NCI-H748 (cell line): ENCODE measurements at regions not wholly inside any gene's neighbourhood (a gene's known extent, or its start where the extent isn't known, plus 50 kb on each side); places are given as distances from the start of the nearest gene placed in this dataset.
A peak's percentile ranks its signal among the peaks of the same experiment; 100 is the strongest.
"Not testable (repeated sequence)": the region's sequence is repeated elsewhere in the genome, so short reads cannot be mapped to it uniquely, and the experiment has no call there.

Experiments used
- DNase-seq: peaks from one replicate; lab custom pipeline; 2025; ENCODE audit not compliant: unreplicated experiment; lab: John Stamatoyannopoulos, UW

DNA sequence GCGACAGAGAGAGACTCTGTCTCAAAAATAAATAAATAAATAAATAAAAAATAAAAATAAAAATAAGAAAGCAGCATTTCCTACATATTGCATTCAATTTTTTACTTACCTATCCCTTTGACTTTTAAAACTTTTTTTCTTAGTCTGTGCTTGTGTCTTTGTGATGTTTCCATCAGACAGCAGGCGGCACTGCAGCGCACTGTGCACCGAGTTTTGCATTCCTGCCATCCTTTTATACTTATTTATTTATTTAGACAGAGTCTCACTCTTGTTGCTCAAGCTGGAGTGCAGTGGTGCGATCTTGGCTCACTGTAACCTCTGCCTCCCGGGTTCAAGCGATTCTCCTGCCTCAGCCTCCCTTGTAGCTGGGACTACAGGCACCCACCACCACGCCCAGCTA lies 203.9 kb downstream of the SPATA31A1 start:
- DNase-seq: peak; percentile 34

DNA sequence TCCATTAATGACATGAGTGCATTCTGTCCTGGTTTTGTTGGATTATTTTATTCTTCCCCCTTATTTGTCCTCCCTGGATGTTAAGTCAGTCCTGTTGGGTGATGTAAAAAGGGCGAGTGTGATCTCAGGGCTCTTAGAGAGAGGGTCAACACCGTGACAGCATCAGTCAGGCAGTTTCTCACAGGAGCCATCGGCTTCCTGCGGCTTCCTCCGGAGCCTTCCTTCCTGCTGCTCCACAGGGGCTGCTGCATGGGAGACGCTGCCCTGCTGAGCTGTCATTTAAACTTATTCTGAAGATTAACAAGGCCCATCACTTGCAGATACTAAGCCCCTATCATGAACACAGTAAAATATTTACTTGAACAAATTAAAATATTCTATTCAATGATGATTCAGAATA lies 211.3 kb downstream of the SPATA31A1 start:
- DNase-seq: not testable (repeated sequence)

DNA sequence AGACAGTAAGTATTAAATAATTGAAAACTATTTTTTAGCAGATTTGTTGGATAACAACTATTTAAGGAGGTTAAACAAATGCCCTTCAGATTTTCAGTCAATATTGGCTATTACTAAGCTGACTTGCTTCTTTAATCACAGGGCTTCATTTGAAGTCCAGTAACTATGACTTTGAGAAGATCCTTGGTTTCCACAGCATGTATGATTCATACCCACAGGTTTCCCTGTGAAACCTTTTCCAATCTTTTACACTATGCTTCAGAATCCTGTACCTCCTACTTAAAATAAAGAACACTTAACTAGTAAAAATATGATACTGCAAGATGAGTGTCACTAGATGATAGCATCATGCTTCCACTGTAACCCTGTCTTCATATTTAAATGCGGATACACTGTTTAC lies 211.9 kb downstream of the SPATA31A1 start:
- DNase-seq: not testable (repeated sequence)

GRCh38 chr9:39568900-39569299 lies 213.4 kb downstream of the SPATA31A1 start:
- DNase-seq: not testable (repeated sequence)

- not testable (repeated sequence) for DNase-seq
These were observed 217.9 kb downstream of the SPATA31A1 start for GRCh38 chr9:39573024-39574022.

DNA sequence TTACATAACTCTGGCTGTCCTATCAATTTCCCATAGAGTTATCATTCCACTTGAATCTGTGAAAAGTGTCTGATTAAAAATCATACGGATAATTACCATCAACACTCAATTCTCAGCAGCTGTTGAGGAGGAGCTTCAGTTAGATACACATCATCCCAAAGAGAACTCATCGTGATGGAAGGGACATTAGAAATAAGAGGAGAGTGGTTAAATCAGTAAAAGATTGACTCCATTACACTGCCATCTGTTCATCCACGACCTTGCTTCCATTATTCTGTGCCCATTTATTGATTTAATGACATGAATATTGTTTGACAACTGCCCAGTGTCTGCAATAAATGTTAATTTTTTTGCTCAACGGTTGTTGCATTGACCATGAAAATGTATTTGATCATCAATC lies 223.5 kb downstream of the SPATA31A1 start:
- not testable (repeated sequence) for DNase-seq

DNA sequence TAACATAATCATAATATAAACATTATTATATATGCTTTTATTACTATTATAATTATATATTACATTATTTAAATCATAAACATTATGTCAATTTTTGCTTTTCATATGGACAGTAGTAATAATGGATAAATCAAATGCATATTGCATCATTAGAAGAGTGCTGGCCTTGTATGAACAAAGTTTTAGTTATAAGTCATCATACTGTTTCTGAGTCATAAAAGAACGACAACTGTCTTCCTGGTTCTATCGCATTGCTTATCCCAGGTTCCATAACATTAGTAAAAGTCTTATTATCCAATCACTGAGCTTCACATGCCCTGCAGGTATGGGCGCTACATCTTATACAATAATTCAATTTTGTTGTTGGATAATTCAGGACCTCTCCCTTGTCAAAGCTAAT lies 225.8 kb downstream of the SPATA31A1 start:
- DNase-seq: not testable (repeated sequence)

DNA sequence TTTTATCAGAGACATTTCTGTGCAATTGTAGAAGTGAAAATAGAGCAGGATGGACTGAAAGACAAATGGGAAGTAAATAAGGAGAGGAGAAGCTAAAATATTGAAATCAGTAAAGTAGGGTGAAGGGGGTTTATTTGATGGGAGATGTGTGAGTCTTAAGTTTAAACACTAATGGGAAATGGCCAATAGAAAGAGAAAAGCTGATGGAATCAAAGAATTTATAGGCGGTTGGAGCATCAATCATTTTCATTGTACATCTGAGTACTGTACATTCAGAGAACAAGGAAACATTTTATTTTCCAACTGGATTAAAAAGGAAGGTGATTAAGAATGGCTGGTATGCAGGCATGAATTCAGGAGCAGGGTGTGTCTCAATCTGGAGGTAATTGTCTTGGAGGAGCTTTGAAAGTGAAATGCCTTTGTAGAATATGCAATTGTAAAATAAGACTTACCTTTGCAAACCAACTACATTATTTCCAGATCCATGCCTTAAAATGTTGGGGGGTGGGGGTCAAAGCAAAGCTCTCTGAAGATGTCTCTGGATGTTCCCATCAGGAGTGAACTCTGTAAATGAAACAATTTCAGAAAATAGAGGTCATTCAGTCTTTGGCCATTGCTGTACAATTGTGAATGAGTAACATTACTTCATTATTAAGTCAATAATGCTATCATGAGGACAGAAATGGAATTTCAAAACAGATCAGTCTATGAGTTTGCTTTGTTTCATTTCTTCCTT lies 227.4 kb downstream of the SPATA31A1 start:
- DNase-seq: not testable (repeated sequence)

DNA sequence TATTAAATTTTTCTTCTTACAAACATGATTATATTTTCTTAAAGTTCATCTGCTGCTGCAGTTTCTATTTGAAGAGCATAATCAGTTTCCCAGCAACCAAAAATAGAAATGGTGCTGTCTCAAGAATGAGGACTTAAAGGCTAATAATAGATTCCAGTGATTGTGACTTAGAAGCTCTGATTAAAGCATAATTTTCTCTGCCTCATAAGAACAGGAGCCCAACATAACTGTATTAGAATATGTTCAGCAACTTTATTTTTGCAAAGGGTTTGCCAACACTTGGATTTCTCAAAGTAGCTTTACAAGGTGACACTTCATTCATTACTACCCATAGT lies 227.9 kb downstream of the SPATA31A1 start:
- not testable (repeated sequence) for DNase-seq

DNA sequence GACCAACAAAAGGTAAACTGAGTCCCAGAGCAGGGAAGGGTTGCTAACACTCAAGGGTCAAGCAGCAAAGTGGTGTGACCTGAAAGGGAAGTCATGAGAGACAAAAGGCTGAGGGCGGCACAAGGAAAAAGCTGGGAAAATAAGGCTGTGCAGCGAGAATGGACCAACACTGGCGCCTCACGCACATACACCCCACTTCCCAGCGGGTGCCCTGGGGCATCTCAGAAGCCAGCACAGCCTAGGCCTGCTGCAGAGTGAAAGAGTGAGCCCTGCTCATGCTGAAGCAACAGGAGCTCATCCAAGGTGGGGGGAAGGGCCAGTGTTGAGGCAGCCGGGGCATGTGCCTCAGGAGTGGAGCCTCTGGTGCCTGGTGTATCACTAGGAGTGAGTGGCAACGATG lies 229.8 kb downstream of the SPATA31A1 start:
- DNase-seq: not testable (repeated sequence)

DNA sequence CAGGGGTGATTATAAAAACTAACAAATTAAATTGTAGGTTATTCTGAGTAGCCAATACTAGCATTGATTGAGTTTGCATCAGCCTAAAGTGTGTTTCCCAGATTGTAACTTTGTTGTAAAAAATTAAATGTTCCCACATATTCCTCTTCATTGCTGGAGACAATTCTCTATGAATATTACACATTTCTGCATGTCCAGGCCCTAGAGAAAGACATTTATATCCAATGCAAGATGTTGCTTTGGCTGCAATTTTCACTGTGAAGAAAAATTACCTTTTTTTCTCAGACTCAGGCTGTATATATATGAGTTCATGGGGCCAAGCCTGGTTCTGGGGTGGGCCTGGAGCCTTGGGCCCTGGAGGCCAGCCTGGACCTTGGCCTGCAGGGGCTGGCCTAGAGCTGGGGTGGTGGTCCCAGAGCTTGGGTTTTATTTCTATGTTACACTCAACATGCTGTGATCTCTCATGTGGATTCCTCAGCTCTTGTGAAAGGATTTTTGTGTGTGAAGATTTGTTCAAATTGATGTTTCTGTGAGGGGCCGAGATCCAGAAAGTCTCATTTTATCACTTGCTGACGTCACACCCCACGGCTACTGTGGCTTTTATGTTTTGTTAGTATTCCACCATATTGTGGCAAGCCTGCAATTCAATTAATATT lies 232.5 kb downstream of the SPATA31A1 start:
- no peak for DNase-seq

DNA sequence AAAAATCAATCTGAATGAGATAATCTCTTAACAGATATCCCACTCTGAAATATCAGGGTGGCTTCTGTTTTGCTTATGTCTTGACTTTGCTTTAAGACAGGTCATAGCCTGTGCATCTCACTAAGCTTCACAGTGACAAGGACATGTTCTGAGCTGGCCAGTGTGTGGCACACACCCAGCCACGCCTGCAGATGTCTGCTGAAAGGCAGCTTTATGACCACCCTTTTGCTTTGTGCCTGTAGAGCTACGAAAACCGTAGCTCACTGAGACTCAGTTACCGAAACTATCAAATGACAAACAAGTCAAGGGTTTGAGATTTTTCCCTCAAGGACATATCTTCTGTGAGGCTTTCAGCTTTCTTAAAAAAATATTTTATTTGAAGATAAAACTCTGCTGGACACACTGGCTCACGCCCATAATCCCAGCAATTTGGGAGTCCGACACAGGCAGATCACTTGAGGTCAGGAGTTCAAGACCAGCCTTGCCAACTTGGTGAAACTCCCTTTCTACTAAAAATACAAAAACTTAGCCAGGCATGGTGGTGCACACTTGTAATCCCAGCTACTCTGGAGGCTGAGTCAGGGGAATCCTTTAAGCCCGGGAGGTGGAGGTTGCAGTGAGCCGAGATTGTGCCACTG lies 233.2 kb downstream of the SPATA31A1 start:
- no peak for DNase-seq

DNA sequence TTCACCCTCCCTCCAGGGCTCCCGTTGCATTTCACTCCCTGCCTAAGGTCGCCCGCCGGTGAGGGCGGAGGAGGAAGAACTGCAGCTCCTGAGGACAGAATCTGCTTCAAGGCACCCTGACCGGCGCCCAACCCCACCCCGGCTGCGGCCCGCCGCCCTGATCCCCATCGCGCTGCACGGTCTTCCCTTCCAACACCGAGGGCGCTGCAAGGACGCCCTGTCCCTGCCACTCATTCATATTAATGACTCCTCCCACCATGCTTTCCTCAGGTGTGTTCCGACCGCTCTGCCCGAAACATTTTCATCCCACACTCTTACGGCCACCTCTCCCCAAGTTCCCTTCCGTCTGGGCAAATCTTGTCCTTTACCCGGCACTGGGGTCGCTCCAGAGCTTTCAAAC lies 248.6 kb downstream of the SPATA31A1 start:
- DNase-seq: not testable (repeated sequence)

GRCh38 chr9:39611449-39612231 lies 256.2 kb downstream of the SPATA31A1 start:
- DNase-seq: not testable (repeated sequence)

- not testable (repeated sequence) for DNase-seq
These were observed 261.0 kb downstream of the SPATA31A1 start for GRCh38 chr9:39616480-39616879.

- not testable (repeated sequence) for DNase-seq
These were observed 268.6 kb downstream of the SPATA31A1 start for GRCh38 chr9:39624048-39624447.

GRCh38 chr9:39632071-39632470 lies 276.6 kb downstream of the SPATA31A1 start:
- DNase-seq: not testable (repeated sequence)

DNA sequence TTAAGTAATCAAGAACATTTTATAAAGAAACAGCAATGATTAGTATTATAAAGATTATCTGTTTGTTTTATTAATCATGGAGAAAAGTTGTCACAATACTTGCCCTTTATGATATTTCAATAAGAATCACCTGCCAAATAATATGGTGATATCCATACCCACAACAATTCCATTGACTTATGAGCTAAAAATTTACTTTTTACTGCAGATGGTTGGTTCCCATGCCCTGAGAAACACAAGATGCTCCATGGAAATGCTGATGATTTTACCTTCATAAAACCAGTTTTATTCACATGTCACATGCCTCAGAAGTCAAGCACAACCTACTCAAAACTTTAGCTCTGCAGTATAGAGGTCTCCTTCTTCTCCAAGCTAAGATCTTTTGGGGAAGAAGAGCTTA lies 293.6 kb downstream of the SPATA31A1 start:
- not testable (repeated sequence) for DNase-seq

DNA sequence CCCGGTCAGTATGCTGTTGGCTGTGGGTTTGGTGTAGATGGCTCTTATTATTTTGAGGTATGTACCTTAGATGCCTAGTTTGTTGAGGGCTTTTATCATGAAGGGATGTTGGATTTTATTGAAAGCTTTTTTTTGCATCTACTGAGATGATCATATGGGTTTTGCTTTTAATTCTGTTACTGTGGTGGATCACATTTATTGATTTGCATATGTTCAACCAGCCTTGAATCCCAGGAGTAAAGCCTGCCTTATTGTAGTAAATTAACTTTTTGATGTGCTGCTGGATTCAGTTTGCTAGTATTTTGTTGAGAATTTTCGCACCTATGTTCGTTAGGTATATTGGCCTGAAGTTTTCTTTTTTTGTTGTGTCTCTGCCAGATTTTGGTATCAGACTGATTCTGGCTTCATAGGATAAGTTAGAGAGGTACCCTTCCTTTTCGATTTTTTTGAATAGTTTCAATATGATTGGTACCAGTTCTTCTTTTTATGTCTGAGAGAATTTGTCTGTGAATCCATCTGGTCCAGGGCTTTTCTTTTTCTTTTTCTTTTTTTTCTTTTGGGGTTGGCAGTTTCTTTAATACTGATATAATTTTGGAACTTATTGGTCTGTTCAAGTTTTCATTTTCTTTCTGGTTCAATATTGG lies 301.6 kb downstream of the SPATA31A1 start:
- DNase-seq: not testable (repeated sequence)

GRCh38 chr9:39663020-39663419 lies 307.6 kb downstream of the SPATA31A1 start:
- not testable (repeated sequence) for DNase-seq
